Fibroblast of skin of abdomen (primary cell): ENCODE measurements at regions not wholly inside any gene's neighbourhood (a gene's known extent, or its start where the extent isn't known, plus 50 kb on each side); places are given as distances from the start of the nearest gene placed in this dataset.

Experiments
- DNase-seq: peaks from one replicate; pipeline ENCODE4 v3.0.0-alpha.2; 2013

DNA sequence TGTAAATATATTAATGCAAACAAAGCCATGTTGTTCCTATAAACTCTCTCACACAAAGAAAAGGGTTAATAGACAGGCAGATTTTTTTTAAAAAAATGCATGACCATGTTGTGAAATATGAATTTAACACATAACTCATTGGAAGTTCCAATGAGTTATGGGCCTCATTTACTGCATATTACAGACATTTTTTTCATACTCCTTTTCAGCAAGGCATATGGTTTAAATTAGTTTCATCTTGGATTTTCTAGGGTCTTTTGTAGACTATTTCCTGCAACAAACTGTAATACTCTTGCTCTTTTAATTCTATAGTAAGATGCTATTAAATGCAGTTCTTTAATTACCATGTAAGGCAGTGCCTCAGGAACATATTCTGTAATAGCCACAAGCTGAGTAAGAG is 323.1 kb downstream of the GBA3 start:
- peak; percentile 82 for DNase-seq

- DNase-seq, result no peak
These were observed 316.4 kb downstream of the GBA3 start for GRCh38 chr4:23009093-23009492.

DNA sequence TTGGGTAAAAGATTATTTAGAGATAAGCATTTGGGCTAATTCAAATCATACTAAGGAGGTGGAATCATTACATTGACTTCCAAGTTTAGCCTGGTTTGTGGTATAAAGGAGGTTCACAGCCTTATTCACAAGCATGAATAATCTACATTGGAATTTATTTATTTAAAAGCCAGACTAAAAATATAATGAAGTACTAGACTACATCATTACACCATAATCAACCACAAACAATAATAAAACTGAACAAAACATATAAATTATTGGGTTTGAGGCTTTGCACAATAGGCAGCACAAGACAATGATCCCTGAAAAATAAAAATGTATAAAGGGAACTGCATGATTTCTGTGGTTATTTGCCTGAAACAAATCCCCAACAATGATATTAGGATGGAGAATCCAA is 314.0 kb downstream of the GBA3 start:
- peak; percentile 83 for DNase-seq

GRCh38 chr4:23005691-23006090 is 313.0 kb downstream of the GBA3 start:
- no peak for DNase-seq

DNA sequence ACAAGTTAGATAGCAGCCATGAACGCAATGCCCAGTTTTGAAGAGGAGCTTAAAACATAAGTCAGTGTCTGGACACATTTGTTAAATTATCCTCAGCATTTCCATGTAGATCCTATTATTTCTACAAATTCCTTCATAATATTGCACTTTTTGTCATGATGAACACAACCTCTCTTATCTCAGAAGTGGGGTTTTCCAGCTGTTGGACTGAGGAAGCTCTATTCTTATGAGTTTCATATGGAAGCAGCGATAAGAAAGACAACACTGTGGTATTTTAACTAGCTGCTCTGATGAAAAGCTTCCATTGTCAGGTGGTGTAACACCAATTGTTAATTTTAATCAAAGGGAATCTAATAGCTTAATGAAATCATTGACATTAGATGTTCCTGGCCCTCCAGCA is 308.7 kb downstream of the GBA3 start:
- no peak for DNase-seq

DNA sequence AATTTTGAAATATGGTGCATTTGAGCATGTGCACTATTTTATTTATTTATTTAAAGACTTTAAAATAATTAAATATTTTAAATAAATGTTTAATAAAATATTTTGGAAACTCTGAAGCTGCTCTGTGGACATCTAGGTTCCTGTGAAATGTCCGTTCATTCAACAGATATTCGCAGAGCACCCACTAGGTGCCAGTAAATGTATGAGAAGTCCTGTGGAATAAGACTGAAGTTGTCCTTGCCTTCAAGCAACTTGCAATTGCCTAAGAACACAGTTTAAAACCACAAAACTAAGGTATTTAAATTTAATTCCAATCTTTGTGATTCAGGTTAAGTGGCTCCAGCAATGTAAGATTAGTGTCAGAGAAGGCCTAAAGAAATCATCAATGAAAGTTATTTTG is 306.7 kb downstream of the GBA3 start:
- no peak for DNase-seq

DNA sequence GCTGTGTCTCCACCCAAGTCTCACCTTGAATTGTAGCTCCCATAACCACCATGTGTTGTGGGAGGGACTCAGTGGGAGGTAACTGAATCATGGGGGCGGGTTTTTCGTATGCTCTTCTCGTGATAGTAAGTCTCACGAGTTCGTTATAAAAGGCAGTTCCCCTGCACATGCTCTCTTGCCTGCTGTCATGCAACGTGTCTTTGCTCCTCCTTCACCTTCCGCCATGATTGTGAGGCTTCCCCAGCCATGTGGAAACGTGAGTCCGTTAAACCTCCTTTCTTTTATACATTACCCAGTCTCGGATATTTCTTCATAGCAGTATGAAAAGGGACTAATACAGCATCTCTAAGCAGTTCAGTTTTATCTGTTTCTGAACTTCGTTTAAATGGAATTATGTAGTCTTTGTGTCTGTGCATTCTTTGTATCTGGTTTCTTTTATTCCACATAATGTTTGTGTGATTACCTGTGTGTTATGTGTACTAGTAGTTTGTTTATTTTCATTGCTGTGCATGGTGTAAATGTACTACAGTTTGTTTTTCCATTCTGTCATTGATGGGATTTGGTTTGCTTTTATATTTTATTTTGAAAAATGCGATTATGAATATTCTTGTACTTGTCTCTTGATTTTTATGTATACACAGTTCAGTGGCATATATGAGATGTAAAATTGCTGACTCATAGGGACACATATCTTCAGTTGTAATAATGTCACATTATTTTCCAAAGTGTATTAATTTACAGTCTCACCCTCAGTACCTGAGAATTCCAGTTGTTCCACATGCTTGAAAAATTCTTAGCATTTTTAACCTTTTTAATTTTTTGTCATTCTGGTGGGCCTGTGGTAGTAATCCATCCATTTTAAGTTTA is 304.9 kb downstream of the GBA3 start:
- no peak for DNase-seq

GRCh38 chr4:22991576-22991975 is 298.8 kb downstream of the GBA3 start:
- DNase-seq, result no peak

DNA sequence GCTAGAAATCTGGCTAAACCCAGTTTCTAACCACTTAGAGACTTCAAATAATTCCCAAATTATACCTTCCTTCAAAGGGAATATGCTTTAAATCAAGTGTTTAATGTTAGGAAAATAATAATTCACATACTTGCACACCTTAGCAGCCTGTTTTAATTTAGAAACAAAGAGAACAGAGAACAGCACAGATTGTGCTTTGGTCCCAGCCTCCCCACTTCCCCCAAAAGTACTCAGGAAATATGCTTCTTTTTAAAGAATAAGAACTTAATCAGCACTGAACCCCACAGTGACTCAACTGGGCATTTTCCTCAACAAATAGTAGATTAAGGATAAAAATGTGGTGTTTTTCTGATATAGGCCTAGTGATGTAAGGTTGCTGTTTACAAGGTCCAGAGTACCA is 295.8 kb downstream of the GBA3 start:
- no peak for DNase-seq

DNA sequence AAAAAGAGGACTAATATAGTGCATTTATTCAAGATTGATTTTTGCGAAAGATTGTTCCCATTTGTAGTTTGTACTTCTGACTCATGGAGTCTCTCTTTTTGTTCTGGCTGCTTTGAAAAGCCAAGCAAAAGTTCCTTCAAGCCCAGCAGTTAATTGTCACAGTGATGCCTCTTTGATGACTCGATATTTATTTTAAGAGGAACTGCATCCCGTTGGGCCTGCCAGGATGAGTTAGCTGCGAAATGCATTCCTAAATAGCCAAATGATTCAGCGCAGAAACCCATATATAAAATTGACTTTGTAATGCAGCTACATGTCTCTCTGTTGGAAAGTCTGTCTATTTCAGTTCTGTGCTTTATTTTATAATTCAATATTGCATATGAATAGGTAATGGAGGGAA is 295.1 kb downstream of the GBA3 start:
- DNase-seq, result peak; percentile 87

GRCh38 chr4:22986881-22987280 is 294.1 kb downstream of the GBA3 start:
- no peak for DNase-seq

- no peak for DNase-seq
These were observed 293.5 kb downstream of the GBA3 start for GRCh38 chr4:22986262-22986661.

DNA sequence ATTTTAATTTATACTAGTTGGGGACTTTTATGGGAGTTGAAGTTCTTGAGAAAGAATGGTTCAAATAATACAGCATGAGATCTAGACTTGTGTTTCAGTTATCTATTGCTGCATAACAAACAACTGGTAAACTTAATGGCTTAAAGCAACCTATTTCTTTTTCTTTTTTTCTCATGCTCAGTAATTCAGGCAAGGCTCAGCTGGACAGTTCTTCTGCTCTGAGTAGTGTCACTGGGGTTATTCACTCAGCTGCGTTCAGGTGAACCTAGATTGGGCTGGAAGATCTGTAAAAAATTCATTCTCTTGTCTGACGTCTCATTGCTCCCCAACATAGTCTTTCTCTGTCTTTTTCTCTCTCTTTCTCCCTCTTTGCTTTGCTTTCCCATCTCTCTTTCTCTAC is 291.7 kb downstream of the GBA3 start:
- DNase-seq, result no peak

DNA sequence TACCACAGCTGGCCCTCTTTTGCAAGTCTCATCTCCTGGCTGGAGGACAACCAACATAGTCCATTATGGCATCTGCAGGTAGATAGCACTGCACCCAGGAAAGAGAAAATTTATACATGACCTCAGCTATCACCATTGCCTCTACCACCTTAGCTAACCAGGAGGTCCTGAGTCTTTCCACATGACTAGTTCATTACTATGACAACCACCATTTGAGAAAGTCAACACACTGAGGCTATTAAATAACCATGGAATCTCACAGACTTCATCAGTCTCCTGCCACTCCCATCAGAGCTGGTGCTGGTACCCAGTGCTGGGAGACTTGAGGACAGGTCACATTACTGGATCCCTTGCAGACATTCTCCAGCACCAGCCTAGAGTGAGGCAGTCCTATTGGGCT is 285.9 kb downstream of the GBA3 start:
- no peak for DNase-seq

DNA sequence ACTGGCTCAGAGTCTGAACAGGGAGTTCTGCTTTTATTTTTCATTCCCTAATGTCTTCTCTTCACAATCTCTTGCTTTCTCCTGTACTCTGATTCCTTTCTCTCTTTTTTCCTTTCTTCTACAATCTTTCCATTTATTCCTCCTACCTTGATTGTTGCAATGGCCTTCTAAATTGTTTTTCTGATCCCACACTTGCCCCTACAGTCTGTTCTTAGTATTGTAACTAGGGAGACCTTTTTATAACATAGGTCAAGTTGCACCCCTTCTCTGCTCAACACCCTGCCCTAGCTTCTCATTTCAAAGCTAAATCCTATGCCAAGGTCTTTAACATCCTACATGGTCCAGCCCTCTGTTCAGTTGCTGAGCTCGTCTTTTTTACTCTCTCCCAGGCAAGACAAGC is 277.9 kb downstream of the GBA3 start:
- no peak for DNase-seq

- peak; percentile 82 for DNase-seq
These were observed 276.7 kb downstream of the GBA3 start for GRCh38 chr4:22969287-22969896.

- DNase-seq, result peak; percentile 45
These were observed 269.6 kb downstream of the GBA3 start for GRCh38 chr4:22962295-22962694.

DNA sequence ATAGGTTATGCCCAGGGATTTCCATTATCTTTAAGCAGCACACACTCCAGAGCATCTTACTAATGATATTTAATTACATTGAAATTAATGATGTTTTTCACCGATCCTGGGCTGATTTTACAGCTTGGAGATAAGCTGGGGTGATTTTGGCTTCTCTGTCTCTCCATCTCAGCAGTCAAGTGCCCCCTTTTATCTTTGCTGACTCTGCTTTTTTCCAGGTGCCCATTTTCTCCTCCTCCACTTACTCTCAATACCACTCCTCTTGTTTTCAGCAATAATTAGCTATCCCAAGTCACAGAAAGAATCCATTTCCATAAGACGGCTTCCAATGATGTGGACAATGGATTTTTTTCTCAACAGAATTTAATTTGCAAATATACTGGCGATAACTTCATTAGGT is 266.7 kb downstream of the GBA3 start:
- no peak for DNase-seq

DNA sequence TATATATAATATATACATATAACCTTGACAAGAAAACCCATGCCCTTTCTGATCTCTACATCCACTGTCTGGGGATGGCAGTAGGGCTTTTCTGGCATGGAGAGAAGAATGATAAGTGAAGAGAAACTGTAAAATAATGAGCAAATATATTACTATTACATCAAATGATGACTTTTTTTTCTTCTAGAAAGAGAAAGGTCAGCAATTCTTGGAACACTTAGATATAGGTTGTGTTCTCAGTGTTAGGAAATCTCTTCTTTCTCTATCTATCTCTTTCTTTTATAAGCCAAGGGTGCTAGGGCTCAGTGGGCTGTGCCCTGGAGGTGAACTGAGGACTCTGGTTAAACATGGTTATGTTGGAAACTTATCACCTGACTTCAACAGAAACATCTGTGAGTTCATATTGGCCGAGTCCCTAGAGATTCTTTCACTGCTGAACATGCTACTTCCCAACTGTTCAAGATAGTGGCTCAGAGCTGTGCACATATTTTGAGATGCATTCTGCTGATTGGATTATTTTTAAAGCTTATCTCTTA is 265.1 kb downstream of the GBA3 start:
- no peak for DNase-seq

DNA sequence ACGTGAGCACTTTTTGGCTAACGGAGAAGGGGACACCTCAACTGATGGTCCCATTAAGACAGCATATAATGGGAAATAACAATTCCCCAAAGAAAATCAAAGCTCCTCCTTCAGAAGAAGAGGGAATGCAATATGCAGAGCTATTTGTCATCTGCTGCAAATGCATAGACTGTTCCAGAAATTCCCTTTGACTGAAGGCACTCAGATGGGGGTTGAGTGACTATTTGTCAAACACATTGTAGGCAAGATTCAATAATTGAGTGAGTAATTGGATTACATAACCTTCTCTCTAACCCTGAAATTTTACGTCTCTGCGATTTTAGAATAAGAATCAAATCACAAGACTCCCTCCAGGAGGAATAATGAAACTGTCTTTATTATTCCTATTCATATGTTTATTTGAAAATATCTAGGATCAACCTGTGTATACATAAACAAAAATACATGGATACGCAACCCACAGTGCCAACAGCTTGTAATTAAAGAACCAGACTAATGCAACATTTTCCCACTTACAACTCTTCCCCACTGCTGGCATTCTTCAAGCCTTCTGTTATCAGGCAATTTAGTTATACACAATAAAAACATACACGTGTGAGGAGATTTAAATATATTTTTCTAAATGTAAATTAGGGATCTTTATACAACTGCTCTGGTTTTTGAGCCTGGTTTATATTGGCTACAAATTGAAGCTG is 256.6 kb downstream of the GBA3 start:
- DNase-seq, result no peak

DNA sequence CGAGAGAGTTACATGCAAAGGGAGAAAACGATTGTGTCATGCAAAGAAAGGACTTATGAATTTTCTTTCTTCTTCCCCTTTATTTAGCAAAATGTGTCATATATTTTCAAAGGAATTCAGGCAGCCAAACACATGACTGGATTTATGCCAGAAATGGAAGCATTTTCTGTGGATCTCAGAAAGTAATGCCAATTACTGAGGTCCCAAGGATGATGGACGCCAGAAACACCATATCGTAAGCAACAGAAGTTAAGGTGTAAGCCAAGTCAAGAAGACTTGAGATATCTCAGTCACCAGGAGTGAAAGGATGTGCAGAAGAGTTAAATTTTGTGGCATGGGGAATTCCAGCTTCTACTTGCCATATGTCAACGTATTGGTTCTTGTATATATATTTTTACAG is 255.1 kb downstream of the GBA3 start:
- no peak for DNase-seq

GRCh38 chr4:22942920-22943559 is 250.3 kb downstream of the GBA3 start:
- no peak for DNase-seq
